ENCODE measurements at regions not wholly inside any gene's neighbourhood (a gene's known extent, or its start where the extent isn't known, plus 50 kb on each side); places are given as distances from the start of the nearest gene placed in this dataset.

DNA sequence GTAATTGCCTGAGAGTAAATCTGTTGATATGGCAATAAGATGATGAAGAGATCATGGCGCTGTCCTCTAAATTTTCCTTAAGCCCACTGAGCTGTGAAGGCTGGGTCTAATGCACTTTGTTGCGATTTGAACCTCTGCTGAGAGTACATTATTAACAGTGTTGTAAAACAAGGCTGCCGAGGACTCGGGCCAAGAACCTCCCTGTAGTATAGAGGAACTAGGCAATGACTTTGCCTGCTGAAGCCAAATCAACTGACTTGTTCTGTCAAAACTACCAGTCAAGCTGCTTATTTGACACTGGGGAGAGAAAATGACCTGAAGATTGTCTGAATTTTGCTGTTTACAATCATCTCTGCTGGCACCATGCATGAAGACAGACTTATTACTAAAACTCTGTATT lies 1154.7 kb downstream of the DTWD2 start:
- TF ChIP-seq, protein P1, sequence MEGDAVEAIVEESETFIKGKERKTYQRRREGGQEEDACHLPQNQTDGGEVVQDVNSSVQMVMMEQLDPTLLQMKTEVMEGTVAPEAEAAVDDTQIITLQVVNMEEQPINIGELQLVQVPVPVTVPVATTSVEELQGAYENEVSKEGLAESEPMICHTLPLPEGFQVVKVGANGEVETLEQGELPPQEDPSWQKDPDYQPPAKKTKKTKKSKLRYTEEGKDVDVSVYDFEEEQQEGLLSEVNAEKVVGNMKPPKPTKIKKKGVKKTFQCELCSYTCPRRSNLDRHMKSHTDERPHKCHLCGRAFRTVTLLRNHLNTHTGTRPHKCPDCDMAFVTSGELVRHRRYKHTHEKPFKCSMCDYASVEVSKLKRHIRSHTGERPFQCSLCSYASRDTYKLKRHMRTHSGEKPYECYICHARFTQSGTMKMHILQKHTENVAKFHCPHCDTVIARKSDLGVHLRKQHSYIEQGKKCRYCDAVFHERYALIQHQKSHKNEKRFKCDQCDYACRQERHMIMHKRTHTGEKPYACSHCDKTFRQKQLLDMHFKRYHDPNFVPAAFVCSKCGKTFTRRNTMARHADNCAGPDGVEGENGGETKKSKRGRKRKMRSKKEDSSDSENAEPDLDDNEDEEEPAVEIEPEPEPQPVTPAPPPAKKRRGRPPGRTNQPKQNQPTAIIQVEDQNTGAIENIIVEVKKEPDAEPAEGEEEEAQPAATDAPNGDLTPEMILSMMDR (IDR thresholded peaks at IDR 0.05 in 8 of 11, conservative IDR thresholded peaks at IDR 0.05 in 3 of 11): no peak
- no peak for TF ChIP-seq POLR2A (IDR thresholded peaks at IDR 0.05)

All from spleen (tissue), 7 donors.